HG03378 (cell line): ENCODE measurements at regions not wholly inside any gene's neighbourhood (a gene's known extent, or its start where the extent isn't known, plus 50 kb on each side); places are given as distances from the start of the nearest gene placed in this dataset.
"Not testable (repeated sequence)": the region's sequence is repeated elsewhere in the genome, so short reads cannot be mapped to it uniquely, and the experiment has no call there.

Experiments used
- ATAC-seq: cut with Tn5 transposase; IDR thresholded peaks from one replicate; pipeline ENCODE4 v1.9.1; 2021; ENCODE audit warnings: mild to moderate bottlenecking, moderate library complexity; ENCODE audit not compliant: unreplicated experiment

GRCh38 chr1:189644156-189644555 is 833.5 kb downstream of the BRINP3 start:
- ATAC-seq, result not testable (repeated sequence)

DNA sequence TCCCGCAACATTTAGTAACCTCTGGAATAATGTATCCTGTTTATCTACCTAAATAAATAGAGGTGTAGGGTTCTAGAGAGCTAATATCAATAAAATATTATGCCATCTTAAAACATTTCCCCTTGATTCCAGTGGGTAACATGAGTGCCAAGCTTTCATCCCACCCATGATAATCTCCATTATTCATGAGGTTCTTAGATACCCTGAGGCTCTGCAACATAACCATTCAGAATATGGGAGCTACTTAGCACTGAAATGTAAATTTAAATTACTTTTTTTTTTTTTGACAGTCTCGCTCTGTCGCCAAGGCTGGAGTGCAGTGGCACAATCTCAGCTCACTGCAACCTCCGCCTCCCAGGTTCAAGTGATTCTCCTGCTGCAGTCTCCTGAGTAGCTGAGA is 832.7 kb downstream of the BRINP3 start:
- no peak for ATAC-seq

DNA sequence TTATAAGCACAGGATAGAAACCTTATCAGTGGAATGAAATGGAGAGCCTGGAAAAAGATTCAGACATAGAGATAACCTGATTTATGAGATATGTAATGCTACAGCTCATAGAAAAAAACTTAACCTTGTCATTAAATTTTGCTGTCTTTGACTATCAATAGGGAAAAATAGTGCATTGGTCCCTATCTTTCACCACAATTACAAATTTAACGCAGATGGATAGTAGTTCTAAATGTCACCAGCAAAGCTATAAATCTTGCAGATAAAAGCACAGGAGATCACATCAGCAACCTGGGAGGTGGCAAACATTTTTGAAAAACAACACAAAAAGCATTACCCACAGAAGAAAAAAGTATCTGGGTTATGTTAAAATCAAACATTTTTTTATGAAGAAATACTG is 831.6 kb downstream of the BRINP3 start:
- ATAC-seq, result no peak

GRCh38 chr1:189654906-189655305 is 822.8 kb downstream of the BRINP3 start:
- ATAC-seq, result no peak

- no peak for ATAC-seq
Observed at GRCh38 chr1:189656628-189657530, 820.8 kb downstream of the BRINP3 start.

DNA sequence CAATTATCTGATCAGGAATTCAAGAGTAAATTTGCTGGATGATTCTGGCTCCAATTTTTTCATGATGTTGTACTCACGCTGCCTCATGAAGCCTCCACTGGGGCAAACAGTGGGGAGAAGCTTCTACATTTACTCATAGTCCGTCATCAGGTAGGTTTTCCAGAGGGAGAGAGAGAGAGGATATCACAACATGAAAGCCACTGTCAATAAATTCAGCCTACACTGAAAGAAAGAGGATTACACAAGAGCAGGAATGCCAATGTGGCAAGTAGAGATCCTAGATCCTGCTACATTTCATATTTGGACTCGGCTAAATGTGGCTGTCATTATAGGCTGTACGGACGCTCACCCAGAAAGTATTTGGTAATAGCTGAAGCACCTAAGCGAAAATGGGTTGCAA is 819.9 kb downstream of the BRINP3 start:
- no peak for ATAC-seq

DNA sequence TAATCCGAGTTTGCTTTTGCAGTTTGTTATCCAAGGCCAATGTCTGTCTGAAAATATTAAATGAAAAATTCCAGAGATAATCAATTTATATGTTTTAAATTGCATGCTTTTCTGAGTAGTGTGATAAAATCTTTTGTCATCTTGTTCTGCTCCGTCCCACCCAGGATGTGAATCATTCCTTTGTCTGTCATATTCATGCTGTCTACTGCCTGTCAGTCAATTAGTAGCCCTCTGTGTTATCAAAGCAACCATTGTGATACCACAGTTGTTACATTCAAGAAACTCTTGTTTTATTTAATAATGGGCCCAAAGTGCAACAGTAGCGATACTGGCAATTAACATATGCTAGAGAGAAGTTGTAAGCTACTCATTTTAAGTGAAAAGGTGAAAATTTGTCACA is 819.3 kb downstream of the BRINP3 start:
- no peak for ATAC-seq

DNA sequence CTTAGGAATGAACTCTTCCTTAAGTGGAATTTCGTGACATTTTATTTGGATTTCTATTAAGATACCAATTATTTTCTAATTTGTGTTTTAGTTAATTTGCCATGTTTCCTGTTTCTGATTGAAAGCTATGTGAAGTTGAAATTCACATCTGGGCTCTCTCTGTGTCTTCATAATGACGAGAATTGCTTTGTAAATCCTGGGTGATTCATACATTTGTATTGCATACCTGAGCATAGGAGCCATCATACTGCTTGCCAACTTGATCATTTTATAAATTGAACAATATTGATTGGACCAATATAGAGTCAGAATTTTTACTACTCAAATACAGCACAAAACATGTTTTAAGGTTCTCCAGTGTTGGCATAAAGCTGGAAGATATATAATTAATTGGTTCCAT is 817.9 kb downstream of the BRINP3 start:
- ATAC-seq, result no peak

DNA sequence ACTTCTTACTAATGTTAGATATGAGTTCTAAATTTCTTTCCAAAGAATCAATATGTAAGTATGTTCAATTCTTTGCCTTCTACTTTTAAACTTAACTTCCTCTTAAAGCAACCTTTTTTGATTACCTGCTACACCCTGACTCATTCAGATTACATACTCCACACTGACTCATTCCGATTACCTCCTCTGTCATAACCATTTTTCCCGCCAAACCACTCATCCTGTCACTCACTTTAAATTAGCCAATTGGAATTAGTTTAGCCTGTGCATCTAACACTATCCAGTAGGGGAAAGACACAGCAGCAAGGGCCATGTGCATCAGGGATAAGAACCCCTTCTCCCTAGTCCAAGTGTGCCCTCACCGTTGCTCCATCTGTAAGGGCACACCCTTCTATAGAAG is 815.5 kb downstream of the BRINP3 start:
- ATAC-seq, result no peak

GRCh38 chr1:189669846-189670245 is 807.8 kb downstream of the BRINP3 start:
- ATAC-seq, result no peak

DNA sequence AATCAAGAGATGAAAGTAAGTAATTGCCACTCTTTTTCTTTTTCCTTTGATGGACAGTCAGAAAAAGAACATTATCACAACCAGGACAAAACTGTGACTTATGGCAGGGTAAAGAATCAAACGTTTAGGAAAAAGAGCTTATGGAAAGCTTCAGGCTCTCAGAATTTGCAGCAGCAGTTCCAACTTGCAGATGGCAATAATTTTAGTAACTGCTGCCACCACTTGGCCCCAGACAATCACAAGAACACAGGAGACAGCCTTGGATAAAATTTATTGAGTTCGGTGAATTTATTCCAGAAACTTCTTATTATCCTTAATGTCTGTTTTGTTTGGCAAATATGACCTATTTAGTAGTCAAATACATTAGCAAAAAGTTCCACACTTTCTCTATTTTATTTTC is 804.4 kb downstream of the BRINP3 start:
- ATAC-seq, result no peak

DNA sequence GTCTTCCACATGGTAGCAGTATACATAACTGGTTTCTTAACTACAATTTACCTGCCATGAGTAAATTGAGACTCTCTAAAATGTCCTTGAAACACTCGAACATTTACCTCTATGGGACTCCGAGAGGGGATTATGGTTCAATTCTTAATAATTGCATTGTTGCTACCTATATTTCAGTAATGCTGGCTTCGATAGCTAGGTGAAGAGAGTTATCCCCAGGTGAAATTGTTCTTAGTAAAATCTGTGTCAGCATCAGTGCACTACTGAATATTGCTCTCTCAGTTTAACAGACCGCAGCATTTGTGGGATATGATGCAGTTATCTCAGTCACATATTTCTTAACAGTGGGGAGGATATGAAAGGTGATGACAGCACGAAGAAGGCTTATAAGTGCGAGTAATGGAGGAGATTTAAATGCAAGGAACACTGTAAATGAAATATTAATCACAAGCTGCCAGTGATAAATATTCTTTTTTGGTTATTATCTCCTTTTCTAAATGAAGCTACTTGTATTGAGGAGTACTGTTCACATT is 801.9 kb downstream of the BRINP3 start:
- no peak for ATAC-seq

DNA sequence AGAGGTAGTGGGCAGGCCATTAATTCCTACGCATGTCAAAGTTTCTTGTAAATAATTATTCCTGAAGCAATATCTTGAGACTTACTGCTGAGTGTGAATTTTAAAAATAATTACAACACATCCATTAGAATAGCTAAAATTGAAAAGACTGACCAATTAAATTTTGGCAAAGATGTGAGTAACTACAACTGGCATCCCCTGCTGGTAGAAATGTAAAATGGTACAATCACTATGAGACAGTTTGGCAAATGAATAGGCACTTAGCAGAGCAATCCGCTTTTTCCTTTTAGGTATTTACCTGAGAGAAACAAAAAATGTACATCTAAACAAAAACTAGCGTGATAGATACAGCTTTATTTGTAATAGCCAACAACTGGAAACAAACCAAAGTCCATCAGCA is 798.9 kb downstream of the BRINP3 start:
- no peak for ATAC-seq

DNA sequence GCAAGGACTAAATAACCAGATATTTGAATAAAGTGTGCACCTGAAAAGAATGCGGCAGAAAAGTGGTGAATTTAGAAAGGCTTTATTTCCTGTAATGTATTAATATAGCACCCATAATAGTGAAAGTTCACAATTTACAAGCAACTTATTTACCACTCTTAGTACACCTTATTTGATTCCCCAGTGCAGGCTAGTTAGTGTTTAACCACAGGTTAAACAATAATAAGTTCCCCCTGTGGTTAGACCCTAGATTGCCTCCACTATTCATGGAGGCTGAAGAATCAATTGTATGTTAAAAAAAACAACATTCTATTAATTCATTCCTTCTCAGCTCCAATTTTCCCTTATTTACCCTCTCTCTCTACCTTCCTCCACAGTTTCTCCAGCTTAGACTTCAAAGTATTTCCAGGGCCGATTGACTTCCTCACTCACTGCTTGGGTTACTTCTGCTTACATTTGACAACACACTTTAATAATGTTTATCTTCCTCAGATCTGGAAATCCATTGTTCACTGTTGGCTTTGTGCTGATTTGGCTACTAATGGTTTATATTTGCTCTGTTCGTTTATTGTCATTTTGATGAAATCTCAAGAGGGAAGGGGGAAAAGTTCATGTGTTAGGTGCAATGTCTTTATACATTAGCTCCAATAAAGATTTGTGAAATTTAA is 796.3 kb downstream of the BRINP3 start:
- ATAC-seq, result no peak

GRCh38 chr1:189682591-189682990 is 795.1 kb downstream of the BRINP3 start:
- no peak for ATAC-seq

DNA sequence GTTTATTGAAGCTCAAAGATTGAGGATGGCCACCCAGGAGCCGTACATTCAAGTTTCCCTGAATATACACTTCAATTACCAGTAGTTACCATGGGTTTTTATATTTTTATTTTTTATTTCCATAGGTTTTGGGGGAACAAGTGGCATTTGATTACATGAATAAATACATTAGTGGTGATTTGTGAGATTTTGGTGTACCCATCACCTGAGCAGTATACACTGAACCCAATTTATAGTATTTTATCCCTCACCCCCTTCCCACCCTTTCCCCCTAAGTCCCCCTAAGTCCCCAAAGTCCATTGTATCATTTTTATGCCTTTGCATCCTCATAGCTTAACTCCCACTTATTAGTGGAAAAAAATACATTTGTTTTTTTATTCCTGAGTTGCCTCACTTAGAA is 791.4 kb downstream of the BRINP3 start:
- ATAC-seq, result no peak

DNA sequence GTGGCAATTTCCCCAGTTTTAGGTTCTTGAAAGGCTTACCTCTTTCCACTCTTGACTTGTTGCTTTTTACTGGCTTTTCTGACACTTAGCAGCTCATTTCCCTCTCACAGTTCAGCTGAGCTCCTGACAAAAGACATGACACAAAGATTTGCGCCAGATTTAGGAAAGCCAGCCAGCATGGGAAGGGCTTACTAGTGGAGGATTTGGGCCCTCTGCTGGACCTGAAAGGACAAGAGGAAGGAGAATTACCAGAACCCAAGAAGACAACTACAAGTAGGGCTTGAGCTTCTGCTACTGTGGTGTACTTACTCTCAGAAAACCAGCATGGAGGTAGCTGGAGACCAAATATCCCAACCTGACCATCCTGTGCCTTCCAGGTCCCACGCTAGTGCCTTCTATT is 784.5 kb downstream of the BRINP3 start:
- no peak for ATAC-seq

DNA sequence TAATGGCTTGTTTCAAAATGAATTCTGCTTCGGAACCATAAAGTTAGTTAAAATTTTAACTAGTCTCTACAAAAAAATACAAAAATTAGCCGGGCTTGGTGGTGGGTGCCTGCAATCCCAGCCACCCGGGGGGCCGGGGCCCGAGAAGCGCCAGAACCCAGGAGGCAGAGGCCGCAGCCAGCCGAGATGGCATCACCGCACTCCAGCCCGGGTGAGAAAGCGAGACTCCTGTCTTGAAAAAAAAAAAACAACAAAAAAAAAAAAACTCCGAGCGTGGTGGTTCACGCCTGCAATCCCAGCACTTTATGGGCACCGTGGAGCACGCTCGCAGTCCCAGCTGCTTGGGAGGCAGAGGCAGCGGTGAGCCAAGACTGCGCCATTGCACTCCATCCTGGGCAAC is 781.4 kb downstream of the BRINP3 start:
- no peak for ATAC-seq

DNA sequence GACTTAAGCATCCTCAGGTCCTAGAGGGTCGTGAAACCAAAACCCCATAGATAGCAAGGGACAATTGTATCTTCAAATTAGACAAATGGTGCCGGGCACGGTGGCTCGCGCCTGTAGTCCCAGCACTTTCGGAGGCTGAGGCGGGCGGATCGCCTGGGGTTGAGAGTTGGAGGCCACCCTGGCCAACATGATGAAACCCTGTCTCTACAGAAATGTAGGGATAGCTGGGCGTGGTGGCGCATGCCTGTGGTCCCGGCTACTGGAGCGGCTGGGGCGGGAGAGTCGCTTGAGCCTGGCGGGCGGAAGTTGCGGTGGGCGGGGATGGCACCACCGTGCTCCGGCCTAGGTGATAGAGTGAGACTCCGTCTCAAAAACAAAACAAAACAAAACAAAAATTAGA is 780.6 kb downstream of the BRINP3 start:
- ATAC-seq, result no peak

DNA sequence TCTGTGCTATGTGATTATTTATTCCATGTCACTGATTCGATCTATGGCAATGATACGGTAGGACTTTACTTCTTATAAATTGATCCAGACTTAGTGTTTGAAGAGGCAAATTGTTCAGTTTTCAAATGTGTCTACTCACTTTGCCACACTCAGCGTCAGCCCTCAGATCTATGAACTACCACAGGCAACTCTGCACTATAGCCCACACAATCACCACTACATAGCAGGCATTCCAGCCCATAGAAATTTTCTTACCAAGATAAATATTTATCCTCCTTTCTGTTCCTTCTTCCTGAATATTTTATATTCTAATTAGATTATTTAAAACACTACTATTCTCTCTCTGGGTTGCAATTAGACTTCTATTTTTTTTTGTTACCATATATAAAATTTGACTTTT is 776.1 kb downstream of the BRINP3 start:
- ATAC-seq, result no peak

GRCh38 chr1:189706594-189706993 is 771.1 kb downstream of the BRINP3 start:
- ATAC-seq, result no peak

- ATAC-seq, result no peak
Observed at GRCh38 chr1:189708674-189709073, 769.0 kb downstream of the BRINP3 start.
